K562 (cell line): ENCODE measurements at regions not wholly inside any gene's neighbourhood (a gene's known extent, or its start where the extent isn't known, plus 50 kb on each side); places are given as distances from the start of the nearest gene placed in this dataset.

Source experiments
- HES1 ChIP-seq: fragments of 450-650 bp; IDR thresholded peaks from 2 replicates; pipeline ENCODE4 v1.6.1; 2016; ENCODE audit warnings: low read depth, mild to moderate bottlenecking, moderate library complexity
- NCOA6 ChIP-seq: fragments of 450-650 bp; IDR thresholded peaks from 2 replicates; pipeline ENCODE4 v1.6.1; 2017; ENCODE audit warnings: mild to moderate bottlenecking
- SIX5 ChIP-seq, 2 experiments: IDR thresholded peaks; 2 replicates each; pipeline ENCODE4 v1.6.1; 2011; ENCODE audit warnings: low read length in 2 of 2, borderline replicate concordance in 1 of 2, low read depth in 1 of 2, mild to moderate bottlenecking in 1 of 2, moderate library complexity in 1 of 2; ENCODE audit not compliant: insufficient read depth in 1 of 2
- SRSF9 ChIP-seq: fragments of 200-400 bp; formaldehyde crosslinking; IDR thresholded peaks from 2 replicates; pipeline ENCODE4 v1.6.1; 2017; ENCODE audit warnings: low read depth, low read length, borderline replicate concordance
- TAF7 ChIP-seq: fragments of 450-650 bp; IDR thresholded peaks from 2 replicates; pipeline ENCODE4 v1.6.1; 2016; ENCODE audit warnings: missing genetic modification characterization, missing compliant biosample characterization
- ZNF764 ChIP-seq: fragments of 250-450 bp; sonication (Bioruptor Pico); IDR thresholded peaks from 2 replicates; pipeline ENCODE4 v1.4.0; 2020; ENCODE audit warnings: low read depth, mild to moderate bottlenecking, moderate library complexity
- TF ChIP-seq, protein P1 (sequence below): sonication (generic); formaldehyde crosslinking; IDR thresholded peaks from 2 replicates; pipeline ENCODE4 v1.9.0; 2022; ENCODE audit warnings: mild to moderate bottlenecking, missing genetic modification reagents
- TF ChIP-seq, protein P2 (sequence below), 2 experiments: fragments of 450-650 bp in 1 of 2; IDR thresholded peaks; 2 replicates each; pipeline ENCODE4 v1.6.1; 2011 to 2017; ENCODE audit warnings: low read depth in 2 of 2, antibody characterized with exemption in 1 of 2, borderline replicate concordance in 1 of 2, low read length in 1 of 2, mild to moderate bottlenecking in 1 of 2, mixed read lengths in 1 of 2; ENCODE audit not compliant: control insufficient read depth in 1 of 2

- TF ChIP-seq HES1 (no peak), NCOA6 (no peak), TAF7 (no peak), ZNF764 (CRISPR knock-in tag) (no peak), SIX5 (IDR thresholded peaks at IDR 0.05; ENCODE audit: borderline replicate concordance in 1 of 2, insufficient read depth in 1 of 2, low read depth in 1 of 2, low read length in 2 of 2) (no peak), SRSF9 (no peak)
- TF ChIP-seq, protein P1, sequence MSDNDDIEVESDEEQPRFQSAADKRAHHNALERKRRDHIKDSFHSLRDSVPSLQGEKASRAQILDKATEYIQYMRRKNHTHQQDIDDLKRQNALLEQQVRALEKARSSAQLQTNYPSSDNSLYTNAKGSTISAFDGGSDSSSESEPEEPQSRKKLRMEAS (CRISPR knock-in tag): no peak
- TF ChIP-seq, protein P2, sequence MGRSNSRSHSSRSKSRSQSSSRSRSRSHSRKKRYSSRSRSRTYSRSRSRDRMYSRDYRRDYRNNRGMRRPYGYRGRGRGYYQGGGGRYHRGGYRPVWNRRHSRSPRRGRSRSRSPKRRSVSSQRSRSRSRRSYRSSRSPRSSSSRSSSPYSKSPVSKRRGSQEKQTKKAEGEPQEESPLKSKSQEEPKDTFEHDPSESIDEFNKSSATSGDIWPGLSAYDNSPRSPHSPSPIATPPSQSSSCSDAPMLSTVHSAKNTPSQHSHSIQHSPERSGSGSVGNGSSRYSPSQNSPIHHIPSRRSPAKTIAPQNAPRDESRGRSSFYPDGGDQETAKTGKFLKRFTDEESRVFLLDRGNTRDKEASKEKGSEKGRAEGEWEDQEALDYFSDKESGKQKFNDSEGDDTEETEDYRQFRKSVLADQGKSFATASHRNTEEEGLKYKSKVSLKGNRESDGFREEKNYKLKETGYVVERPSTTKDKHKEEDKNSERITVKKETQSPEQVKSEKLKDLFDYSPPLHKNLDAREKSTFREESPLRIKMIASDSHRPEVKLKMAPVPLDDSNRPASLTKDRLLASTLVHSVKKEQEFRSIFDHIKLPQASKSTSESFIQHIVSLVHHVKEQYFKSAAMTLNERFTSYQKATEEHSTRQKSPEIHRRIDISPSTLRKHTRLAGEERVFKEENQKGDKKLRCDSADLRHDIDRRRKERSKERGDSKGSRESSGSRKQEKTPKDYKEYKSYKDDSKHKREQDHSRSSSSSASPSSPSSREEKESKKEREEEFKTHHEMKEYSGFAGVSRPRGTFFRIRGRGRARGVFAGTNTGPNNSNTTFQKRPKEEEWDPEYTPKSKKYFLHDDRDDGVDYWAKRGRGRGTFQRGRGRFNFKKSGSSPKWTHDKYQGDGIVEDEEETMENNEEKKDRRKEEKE (IDR thresholded peaks at IDR 0.05; ENCODE audit: borderline replicate concordance in 1 of 2, control insufficient read depth in 1 of 2, low read depth in 2 of 2, low read length in 1 of 2): no peak
These were observed 982.5 kb upstream of the ADGRL2 start (continued) for GRCh38 chr1:80818211-80818610.
